Epithelial cell of proximal tubule (primary cell): ENCODE measurements at regions not wholly inside any gene's neighbourhood (a gene's known extent, or its start where the extent isn't known, plus 50 kb on each side); places are given as distances from the start of the nearest gene placed in this dataset.
A peak's percentile ranks its signal among the peaks of the same experiment; 100 is the strongest.
"Not testable (repeated sequence)": the region's sequence is repeated elsewhere in the genome, so short reads cannot be mapped to it uniquely, and the experiment has no call there.

Experiments used
- DNase-seq: peaks from one replicate; pipeline ENCODE4 v3.0.0-alpha.2; 2011; ENCODE audit warnings: low read depth
- H3K4me3 ChIP-seq: 2 replicates; pipeline ENCODE4 v1.5.1; 2011; ENCODE audit warnings: low read depth, mild to moderate bottlenecking, low read length
- CTCF ChIP-seq: conservative IDR thresholded peaks from 2 replicates; pipeline ENCODE4 v1.5.1; 2012; ENCODE audit warnings: low read depth, mild to moderate bottlenecking, low read length

- DNase-seq, result no peak
- H3K4me3 ChIP-seq, result no peak overlapping the region
- TF ChIP-seq CTCF, result no peak
Observed at GRCh38 chr2:39583781-39584180, 81.9 kb upstream of the TMEM178A start.

- TF ChIP-seq CTCF, result no peak
- H3K4me3 ChIP-seq, result no peak overlapping the region
- no peak for DNase-seq
Observed at GRCh38 chr2:39584283-39584965, 81.3 kb upstream of the TMEM178A start.

- H3K4me3 ChIP-seq, DNase-seq: not testable (repeated sequence)
Observed at GRCh38 chr2:39585531-39585930, 80.2 kb upstream of the TMEM178A start.

GRCh38 chr2:39587168-39587567, 78.5 kb upstream of the TMEM178A start:
- DNase-seq, result no peak
- no peak overlapping the region for H3K4me3 ChIP-seq
- TF ChIP-seq CTCF, result no peak

GRCh38 chr2:39587641-39588040, 78.1 kb upstream of the TMEM178A start:
- no peak for TF ChIP-seq CTCF
- H3K4me3 ChIP-seq, result no peak overlapping the region
- DNase-seq, result no peak

GRCh38 chr2:39593439-39594393, 72.0 kb upstream of the TMEM178A start:
- TF ChIP-seq CTCF, result peak; percentile 79
- H3K4me3 ChIP-seq, result no peak overlapping the region
- DNase-seq, result peak; percentile 26

- no peak for DNase-seq
- TF ChIP-seq CTCF, result no peak
- H3K4me3 ChIP-seq, result no peak overlapping the region
Observed at GRCh38 chr2:39595116-39595515, 70.6 kb upstream of the TMEM178A start.
